Right atrium auricular region (tissue), 2 donors: ENCODE measurements at regions not wholly inside any gene's neighbourhood (a gene's known extent, or its start where the extent isn't known, plus 50 kb on each side); places are given as distances from the start of the nearest gene placed in this dataset.

ENCODE experiments used
- DNase-seq: peaks from one replicate; pipeline ENCODE4 v3.0.0-alpha.2; 2019; ENCODE audit warnings: low spot score
- H3K27ac ChIP-seq, 2 donors: fragments of 200-600 bp; sonication (generic); 1 replicate in 1 of 2; 2 replicates in 1 of 2; pipeline ENCODE4 v1.5.1; 2016 to 2019
- H3K27me3 ChIP-seq, 2 donors: fragments of 200-600 bp; sonication (generic); one replicate each; pipeline versions ENCODE4 v1.5.1 to v1.6.0; 2017 to 2019
- H3K36me3 ChIP-seq: fragments of 200-600 bp; sonication (generic); one replicate; pipeline ENCODE4 v1.5.1; 2016
- H3K4me1 ChIP-seq, 2 donors: fragments of 200-600 bp; sonication (generic); one replicate each; pipeline versions ENCODE4 v1.5.1 to v1.6.0; 2017 to 2019
- H3K4me3 ChIP-seq, 2 donors: fragments of 200-600 bp; sonication (generic); 1 replicate in 1 of 2; 2 replicates in 1 of 2; pipeline ENCODE4 v1.5.1; 2017 to 2019; ENCODE audit warnings: mild to moderate bottlenecking in 1 of 2, moderate library complexity in 1 of 2
- H3K9me3 ChIP-seq, 2 donors: fragments of 200-600 bp; sonication (generic); one replicate each; pipeline ENCODE4 v1.5.1; 2019
- TF ChIP-seq, protein P1 (sequence below), 2 donors: fragments of 200-600 bp; sonication (generic); IDR thresholded peaks; one replicate each; pipeline ENCODE4 v1.5.1; 2019; ENCODE audit warnings: antibody characterized with exemption in 2 of 2

GRCh38 chr7:32140210-32140939, 70.2 kb upstream of the PDE1C start:
- no peaks in the 10 kb centered on the region for H3K27me3 ChIP-seq
- no peak overlapping the region for H3K27ac ChIP-seq
- H3K36me3 ChIP-seq: no peaks in the 10 kb centered on the region
- DNase-seq: no peak
- H3K4me1 ChIP-seq: no peaks in the 10 kb centered on the region
- no peaks in the 10 kb centered on the region for H3K9me3 ChIP-seq
- TF ChIP-seq, protein P1, sequence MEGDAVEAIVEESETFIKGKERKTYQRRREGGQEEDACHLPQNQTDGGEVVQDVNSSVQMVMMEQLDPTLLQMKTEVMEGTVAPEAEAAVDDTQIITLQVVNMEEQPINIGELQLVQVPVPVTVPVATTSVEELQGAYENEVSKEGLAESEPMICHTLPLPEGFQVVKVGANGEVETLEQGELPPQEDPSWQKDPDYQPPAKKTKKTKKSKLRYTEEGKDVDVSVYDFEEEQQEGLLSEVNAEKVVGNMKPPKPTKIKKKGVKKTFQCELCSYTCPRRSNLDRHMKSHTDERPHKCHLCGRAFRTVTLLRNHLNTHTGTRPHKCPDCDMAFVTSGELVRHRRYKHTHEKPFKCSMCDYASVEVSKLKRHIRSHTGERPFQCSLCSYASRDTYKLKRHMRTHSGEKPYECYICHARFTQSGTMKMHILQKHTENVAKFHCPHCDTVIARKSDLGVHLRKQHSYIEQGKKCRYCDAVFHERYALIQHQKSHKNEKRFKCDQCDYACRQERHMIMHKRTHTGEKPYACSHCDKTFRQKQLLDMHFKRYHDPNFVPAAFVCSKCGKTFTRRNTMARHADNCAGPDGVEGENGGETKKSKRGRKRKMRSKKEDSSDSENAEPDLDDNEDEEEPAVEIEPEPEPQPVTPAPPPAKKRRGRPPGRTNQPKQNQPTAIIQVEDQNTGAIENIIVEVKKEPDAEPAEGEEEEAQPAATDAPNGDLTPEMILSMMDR (IDR thresholded peaks at IDR 0.05): peak in 1 of 2 donors; percentile 40
- no peak overlapping the region for H3K4me3 ChIP-seq

DNA sequence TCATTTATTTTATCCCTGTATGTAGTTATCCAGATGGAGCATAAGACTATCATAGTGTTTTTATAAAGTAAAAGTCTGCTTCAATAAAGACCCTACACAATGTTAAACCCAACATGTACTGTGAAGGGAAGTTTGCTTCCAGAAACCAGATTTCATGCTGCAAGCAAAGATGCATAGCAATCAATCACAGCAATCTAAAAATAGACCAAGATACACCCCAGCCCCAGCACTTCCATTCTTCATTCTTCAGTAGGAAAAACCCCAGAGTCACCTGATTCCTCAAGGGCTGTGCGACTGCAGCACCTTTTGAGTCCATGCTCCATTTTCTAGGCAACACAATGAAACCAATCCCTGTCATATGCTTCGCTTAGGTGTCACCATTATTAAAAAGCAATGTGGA, 66.9 kb upstream of the PDE1C start:
- DNase-seq: no peak
- Histone ChIP-seq H3K9me3 (peaks cover 0 to 14% of the 10 kb centered on the region in 2 donors), H3K4me1 (no peaks in the 10 kb centered on the region), H3K27me3 (no peaks in the 10 kb centered on the region), H3K27ac (no peak overlapping the region), H3K4me3 (no peak overlapping the region), H3K36me3 (no peaks in the 10 kb centered on the region)
- TF ChIP-seq, protein P1 (IDR thresholded peaks at IDR 0.05): no peak

DNA sequence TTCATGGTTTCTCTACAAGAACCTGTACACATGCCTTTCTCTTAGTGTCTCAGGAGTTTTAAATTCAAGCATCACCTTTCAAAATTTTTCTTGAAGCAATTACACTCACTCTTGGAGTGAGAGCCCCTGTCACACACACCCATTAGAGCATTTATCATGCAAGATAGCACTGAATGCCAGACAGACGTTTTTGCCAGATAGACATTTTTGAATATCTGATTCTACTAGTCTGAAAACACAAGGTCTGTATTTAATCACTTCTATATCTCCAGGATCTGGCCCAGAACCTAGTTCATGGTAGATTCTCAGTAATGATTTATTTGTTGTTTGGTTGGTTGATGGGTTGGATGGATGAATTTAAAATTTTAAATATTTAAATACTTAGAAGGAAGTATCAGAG, 60.9 kb upstream of the PDE1C start:
- DNase-seq: no peak
- Histone ChIP-seq H3K9me3 (peaks cover 0 to 18% of the 10 kb centered on the region in 2 donors), H3K4me3 (no peak overlapping the region), H3K27me3 (no peaks in the 10 kb centered on the region), H3K27ac (no peak overlapping the region), H3K36me3 (no peaks in the 10 kb centered on the region), H3K4me1 (no peaks in the 10 kb centered on the region)
- TF ChIP-seq, protein P1 (IDR thresholded peaks at IDR 0.05): no peak

DNA sequence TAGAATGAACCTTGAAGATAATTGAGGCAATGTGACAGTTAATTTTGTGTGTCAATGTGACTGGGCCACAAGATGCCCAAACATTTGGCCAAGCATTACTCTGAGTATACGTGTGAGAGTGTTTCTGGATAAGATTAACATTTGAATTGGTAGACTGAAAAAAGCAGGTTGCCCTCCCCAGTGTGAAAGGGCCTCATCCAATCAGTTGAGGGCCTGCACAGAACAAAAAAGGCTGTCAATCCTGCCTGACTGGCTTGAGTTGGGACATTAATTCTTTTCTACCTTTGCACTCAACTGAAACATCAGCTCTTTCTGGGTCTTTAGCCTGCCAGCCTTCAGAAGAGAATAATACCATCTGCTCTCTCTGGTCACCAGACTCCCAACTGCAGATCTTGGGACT, 56.6 kb upstream of the PDE1C start:
- Histone ChIP-seq H3K4me3 (no peak overlapping the region), H3K4me1 (no peaks in the 10 kb centered on the region), H3K27me3 (no peaks in the 10 kb centered on the region), H3K9me3 (peaks cover 0 to 4% of the 10 kb centered on the region in 2 donors), H3K27ac (no peak overlapping the region), H3K36me3 (no peaks in the 10 kb centered on the region)
- no peak for DNase-seq
- TF ChIP-seq, protein P1 (IDR thresholded peaks at IDR 0.05): no peak
